Lung (tissue), 11 donors: ENCODE measurements at regions not wholly inside any gene's neighbourhood (a gene's known extent, or its start where the extent isn't known, plus 50 kb on each side); places are given as distances from the start of the nearest gene placed in this dataset.

Experiments used
- ATAC-seq: fragments of 200-7000 bp; cut with Tn5 transposase; one replicate; pipeline ENCODE4 v1.9.1; 2020; ENCODE audit warnings: moderate number of reproducible peaks; ENCODE audit not compliant: insufficient read depth, low FRiP score
- DNase-seq, 3 donors: peaks; one replicate each; pipeline ENCODE4 v3.0.0-alpha.2; 2013 to 2017
- H3K27ac ChIP-seq, 2 donors: one replicate each; pipeline ENCODE4 v1.5.1; 2013; ENCODE audit warnings: mild to moderate bottlenecking in 2 of 2, moderate library complexity in 2 of 2, control low read depth in 1 of 2, inconsistent platforms in 1 of 2, low read depth in 1 of 2, low read length in 1 of 2
- H3K27me3 ChIP-seq, 3 donors: one replicate each; pipeline ENCODE4 v1.5.1; 2013; ENCODE audit warnings: low read length in 2 of 3; ENCODE audit not compliant: control insufficient read depth in 3 of 3, insufficient read depth in 3 of 3
- H3K36me3 ChIP-seq, 4 donors: one replicate each; pipeline ENCODE4 v1.5.1; 2013; ENCODE audit warnings: low read length in 4 of 4, mild to moderate bottlenecking in 1 of 4, moderate library complexity in 1 of 4; ENCODE audit not compliant: control insufficient read depth in 4 of 4, insufficient read depth in 4 of 4
- H3K4me1 ChIP-seq, 5 donors: one replicate each; pipeline ENCODE4 v1.5.1; 2013; ENCODE audit warnings: low read length in 5 of 5, mild to moderate bottlenecking in 2 of 5, moderate library complexity in 1 of 5; ENCODE audit not compliant: control insufficient read depth in 5 of 5, insufficient read depth in 5 of 5
- H3K4me3 ChIP-seq: one replicate; pipeline ENCODE4 v1.5.1; 2013; ENCODE audit warnings: mild to moderate bottlenecking, control low read depth, moderate library complexity
- H3K9ac ChIP-seq, 2 donors: one replicate each; pipeline ENCODE4 v1.5.1; 2013; ENCODE audit warnings: low read length in 2 of 2, control low read depth in 1 of 2; ENCODE audit not compliant: insufficient read depth in 1 of 2
- H3K9me3 ChIP-seq, 4 donors: one replicate each; pipeline ENCODE4 v1.5.1; 2013; ENCODE audit warnings: low read length in 3 of 4, mild to moderate bottlenecking in 1 of 4, moderate library complexity in 1 of 4; ENCODE audit not compliant: control insufficient read depth in 4 of 4, insufficient read depth in 3 of 4
- WGBS, 2 donors: extraction: QIAGEN DNeasy Blood & Tissue Kit; methylation state at CpG; one replicate each; pipeline ENCODE4 v1.1.7; 2013; 5-methylcytosine and 5-hydroxymethylcytosine counted together
- TF ChIP-seq, protein P1 (sequence below): IDR thresholded peaks from 2 replicates; pipeline ENCODE4 v1.5.1; 2012; ENCODE audit warnings: mild to moderate bottlenecking; ENCODE audit errors: control extremely low read depth, extremely low read depth
- donor health status: control.
- donor health status: control.
- donor health status: Bipolar disorder and iron deficiency.
- donor health status: healthy.
- donor health status: DM: yes; HTN: yes; CAD: no.

GRCh38 chr3:80521081-80521480, 753.3 kb upstream of the ROBO1 start:
- TF ChIP-seq, protein P1, sequence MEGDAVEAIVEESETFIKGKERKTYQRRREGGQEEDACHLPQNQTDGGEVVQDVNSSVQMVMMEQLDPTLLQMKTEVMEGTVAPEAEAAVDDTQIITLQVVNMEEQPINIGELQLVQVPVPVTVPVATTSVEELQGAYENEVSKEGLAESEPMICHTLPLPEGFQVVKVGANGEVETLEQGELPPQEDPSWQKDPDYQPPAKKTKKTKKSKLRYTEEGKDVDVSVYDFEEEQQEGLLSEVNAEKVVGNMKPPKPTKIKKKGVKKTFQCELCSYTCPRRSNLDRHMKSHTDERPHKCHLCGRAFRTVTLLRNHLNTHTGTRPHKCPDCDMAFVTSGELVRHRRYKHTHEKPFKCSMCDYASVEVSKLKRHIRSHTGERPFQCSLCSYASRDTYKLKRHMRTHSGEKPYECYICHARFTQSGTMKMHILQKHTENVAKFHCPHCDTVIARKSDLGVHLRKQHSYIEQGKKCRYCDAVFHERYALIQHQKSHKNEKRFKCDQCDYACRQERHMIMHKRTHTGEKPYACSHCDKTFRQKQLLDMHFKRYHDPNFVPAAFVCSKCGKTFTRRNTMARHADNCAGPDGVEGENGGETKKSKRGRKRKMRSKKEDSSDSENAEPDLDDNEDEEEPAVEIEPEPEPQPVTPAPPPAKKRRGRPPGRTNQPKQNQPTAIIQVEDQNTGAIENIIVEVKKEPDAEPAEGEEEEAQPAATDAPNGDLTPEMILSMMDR = no peak
- H3K36me3 ChIP-seq = no peaks in the 10 kb centered on the region
- no peak overlapping the region for H3K4me3 ChIP-seq
- H3K4me1 ChIP-seq = no peaks in the 10 kb centered on the region
- no peak overlapping the region for H3K9ac ChIP-seq
- ATAC-seq (no peak), DNase-seq (no peak)
- no peak overlapping the region for H3K27ac ChIP-seq
- H3K9me3 ChIP-seq = peaks cover 0 to 3% (median 0%) of the 10 kb centered on the region in 4 donors
- no peaks in the 10 kb centered on the region for H3K27me3 ChIP-seq

GRCh38 chr3:80519436-80519835, 751.6 kb upstream of the ROBO1 start:
- H3K4me1 ChIP-seq = no peaks in the 10 kb centered on the region
- H3K4me3 ChIP-seq = no peak overlapping the region
- peaks cover 0 to 3% (median 0%) of the 10 kb centered on the region in 4 donors for H3K9me3 ChIP-seq
- no peak overlapping the region for H3K27ac ChIP-seq
- no peak overlapping the region for H3K9ac ChIP-seq
- 91 to 92% methylated on average over 5 of the region's 5 CpGs for WGBS, 2 donors
- TF ChIP-seq, protein P1 = no peak
- H3K36me3 ChIP-seq = no peaks in the 10 kb centered on the region
- DNase-seq = no peak
- ATAC-seq = no peak
- no peaks in the 10 kb centered on the region for H3K27me3 ChIP-seq

DNA sequence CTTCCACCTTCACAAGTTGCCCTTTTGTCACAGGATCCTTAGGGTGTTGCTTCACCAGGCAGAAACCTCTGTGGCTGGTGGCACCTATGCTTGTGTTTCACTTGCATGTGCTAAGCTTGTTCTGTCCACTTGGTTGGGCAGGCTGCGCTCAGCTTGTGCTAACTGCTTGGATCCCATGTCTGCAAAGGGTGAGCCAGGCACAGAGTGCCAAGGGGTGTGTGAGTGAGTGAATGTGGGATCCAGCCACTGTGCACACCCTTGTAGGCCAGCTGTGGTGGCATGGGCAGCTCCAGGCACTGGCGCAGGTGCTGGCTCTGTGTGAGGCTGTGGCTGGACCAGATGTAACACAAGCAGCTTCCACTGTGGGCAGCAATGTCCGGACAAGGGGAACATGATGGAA, 728.7 kb upstream of the ROBO1 start:
- DNase-seq = no peak

GRCh38 chr3:80492162-80492561, 724.4 kb upstream of the ROBO1 start:
- H3K9me3 ChIP-seq = peaks cover 0 to 3% (median 0%) of the 10 kb centered on the region in 4 donors
- H3K4me1 ChIP-seq = no peaks in the 10 kb centered on the region
- ATAC-seq = no peak
- no peak overlapping the region for H3K27ac ChIP-seq
- TF ChIP-seq, protein P1 = no peak
- no peak overlapping the region for H3K4me3 ChIP-seq
- H3K27me3 ChIP-seq = no peaks in the 10 kb centered on the region
- H3K36me3 ChIP-seq = no peaks in the 10 kb centered on the region
- DNase-seq = no peak
- H3K9ac ChIP-seq = no peak overlapping the region

More for the DNA sequence above, 728.7 kb upstream of the ROBO1 start:
- no peaks in the 10 kb centered on the region for H3K36me3 ChIP-seq
- H3K27ac ChIP-seq = no peak overlapping the region
- no peak for ATAC-seq
- no peak overlapping the region for H3K4me3 ChIP-seq
- peaks cover 0 to 10% (median 0%) of the 10 kb centered on the region in 4 donors for H3K9me3 ChIP-seq
- TF ChIP-seq, protein P1 = no peak
- WGBS, 2 donors = 86 to 93% methylated on average over 3 of the region's 3 CpGs
- H3K27me3 ChIP-seq = no peaks in the 10 kb centered on the region
- no peaks in the 10 kb centered on the region for H3K4me1 ChIP-seq
- no peak overlapping the region for H3K9ac ChIP-seq
